Fibroblast of lung (primary cell): ENCODE measurements at regions not wholly inside any gene's neighbourhood (a gene's known extent, or its start where the extent isn't known, plus 50 kb on each side); places are given as distances from the start of the nearest gene placed in this dataset.

Source experiments
- DNase-seq, 2 donors: peaks; one replicate each; pipeline versions ENCODE4 v3.0.0 to v3.0.0-alpha.2; 2010; ENCODE audit warnings: low read depth in 2 of 2
- H2AFZ ChIP-seq: 2 replicates; pipeline ENCODE4 v1.5.1; 2012; ENCODE audit warnings: low read length, control low read depth, inconsistent platforms
- H3K27ac ChIP-seq: 2 replicates; pipeline ENCODE4 v1.5.1; 2011; ENCODE audit warnings: low read length, control low read depth; ENCODE audit not compliant: insufficient read depth
- H3K27me3 ChIP-seq: 2 replicates; pipeline ENCODE4 v1.5.1; 2011; ENCODE audit warnings: mild to moderate bottlenecking, low read length; ENCODE audit not compliant: control insufficient read depth, insufficient read depth
- H3K36me3 ChIP-seq: 2 replicates; pipeline ENCODE4 v1.5.1; 2011; ENCODE audit warnings: low read length; ENCODE audit not compliant: control insufficient read depth, insufficient read depth
- H3K4me1 ChIP-seq: 2 replicates; pipeline ENCODE4 v1.5.1; 2011; ENCODE audit warnings: low read length; ENCODE audit not compliant: control insufficient read depth, insufficient read depth; ENCODE audit errors: extremely low read depth
- H3K4me2 ChIP-seq: 2 replicates; pipeline ENCODE4 v1.5.1; 2011; ENCODE audit warnings: low read length, control low read depth; ENCODE audit not compliant: insufficient read depth; ENCODE audit errors: extremely low read depth
- H3K4me3 ChIP-seq, 4 experiments: fragments of 200-600 bp in 1 of 4; sonication (generic) in 1 of 4; replicated peaks in 1 of 4; 2 replicates each; pipeline ENCODE4 v1.5.1; 2011 to 2016; ENCODE audit warnings: low read length in 4 of 4, low read depth in 3 of 4, mild to moderate bottlenecking in 3 of 4, control low read depth in 2 of 4, inconsistent platforms in 1 of 4, mixed read lengths in 1 of 4; ENCODE audit not compliant: insufficient read depth in 1 of 4; ENCODE audit errors: control extremely low read depth in 1 of 4
- H3K79me2 ChIP-seq: 2 replicates; pipeline ENCODE4 v1.5.1; 2012; ENCODE audit warnings: mild to moderate bottlenecking, low read length, inconsistent platforms; ENCODE audit not compliant: control insufficient read depth, insufficient read depth
- H3K9ac ChIP-seq: 2 replicates; pipeline ENCODE4 v1.5.1; 2011; ENCODE audit warnings: mild to moderate bottlenecking, low read length, control low read depth; ENCODE audit not compliant: insufficient read depth
- H3K9me3 ChIP-seq: 2 replicates; pipeline ENCODE4 v1.5.1; 2012; ENCODE audit warnings: low read depth, low read length; ENCODE audit not compliant: control insufficient read depth, insufficient read depth
- H4K20me1 ChIP-seq: 2 replicates; pipeline ENCODE4 v1.5.1; 2011; ENCODE audit warnings: low read length; ENCODE audit not compliant: control insufficient read depth, insufficient read depth; ENCODE audit errors: extremely low read depth
- EZH2 ChIP-seq: IDR thresholded peaks from 2 replicates; pipeline ENCODE4 v1.5.1; 2012; ENCODE audit warnings: low read length, control low read depth, mild to moderate bottlenecking; ENCODE audit errors: missing control alignments
- TF ChIP-seq, protein P1 (sequence below), 2 donors: IDR thresholded peaks in 1 of 2; conservative IDR thresholded peaks in 1 of 2; 1 replicate in 1 of 2; 2 replicates in 1 of 2; pipeline ENCODE4 v1.5.1; 2011 to 2012; ENCODE audit warnings: low read length in 2 of 2, control low read depth in 1 of 2, inconsistent platforms in 1 of 2, low read depth in 1 of 2, mild to moderate bottlenecking in 1 of 2

DNA sequence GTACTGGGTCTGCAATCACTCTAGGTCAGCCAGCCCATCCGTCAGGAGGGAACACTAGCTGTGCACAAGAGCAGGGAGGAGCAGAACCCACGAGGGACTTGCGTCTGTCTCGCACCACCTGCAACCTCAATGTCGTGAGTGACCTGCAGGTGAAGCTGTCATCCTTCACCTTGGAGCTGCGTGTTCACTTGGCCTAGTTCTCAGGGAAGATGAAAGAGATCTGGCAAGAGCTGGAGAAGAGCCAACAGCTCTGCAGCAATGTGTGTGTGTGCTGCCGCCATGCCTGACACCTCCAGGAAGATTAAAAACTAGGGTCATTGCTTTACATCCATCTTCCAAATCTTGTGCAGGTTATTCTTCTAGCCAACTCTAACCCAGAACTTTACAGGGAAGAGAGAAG, 117.6 kb upstream of the MRI1 start:
- Histone ChIP-seq H2AFZ (no peak overlapping the region), H3K4me1 (no peaks in the 10 kb centered on the region)
- TF ChIP-seq, protein P1, sequence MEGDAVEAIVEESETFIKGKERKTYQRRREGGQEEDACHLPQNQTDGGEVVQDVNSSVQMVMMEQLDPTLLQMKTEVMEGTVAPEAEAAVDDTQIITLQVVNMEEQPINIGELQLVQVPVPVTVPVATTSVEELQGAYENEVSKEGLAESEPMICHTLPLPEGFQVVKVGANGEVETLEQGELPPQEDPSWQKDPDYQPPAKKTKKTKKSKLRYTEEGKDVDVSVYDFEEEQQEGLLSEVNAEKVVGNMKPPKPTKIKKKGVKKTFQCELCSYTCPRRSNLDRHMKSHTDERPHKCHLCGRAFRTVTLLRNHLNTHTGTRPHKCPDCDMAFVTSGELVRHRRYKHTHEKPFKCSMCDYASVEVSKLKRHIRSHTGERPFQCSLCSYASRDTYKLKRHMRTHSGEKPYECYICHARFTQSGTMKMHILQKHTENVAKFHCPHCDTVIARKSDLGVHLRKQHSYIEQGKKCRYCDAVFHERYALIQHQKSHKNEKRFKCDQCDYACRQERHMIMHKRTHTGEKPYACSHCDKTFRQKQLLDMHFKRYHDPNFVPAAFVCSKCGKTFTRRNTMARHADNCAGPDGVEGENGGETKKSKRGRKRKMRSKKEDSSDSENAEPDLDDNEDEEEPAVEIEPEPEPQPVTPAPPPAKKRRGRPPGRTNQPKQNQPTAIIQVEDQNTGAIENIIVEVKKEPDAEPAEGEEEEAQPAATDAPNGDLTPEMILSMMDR (conservative IDR thresholded peaks at IDR 0.05 in 1 of 2, IDR thresholded peaks at IDR 0.05 in 1 of 2; ENCODE audit: low read depth in 1 of 2, low read length in 2 of 2): no peak
- TF ChIP-seq EZH2: no peak

DNA sequence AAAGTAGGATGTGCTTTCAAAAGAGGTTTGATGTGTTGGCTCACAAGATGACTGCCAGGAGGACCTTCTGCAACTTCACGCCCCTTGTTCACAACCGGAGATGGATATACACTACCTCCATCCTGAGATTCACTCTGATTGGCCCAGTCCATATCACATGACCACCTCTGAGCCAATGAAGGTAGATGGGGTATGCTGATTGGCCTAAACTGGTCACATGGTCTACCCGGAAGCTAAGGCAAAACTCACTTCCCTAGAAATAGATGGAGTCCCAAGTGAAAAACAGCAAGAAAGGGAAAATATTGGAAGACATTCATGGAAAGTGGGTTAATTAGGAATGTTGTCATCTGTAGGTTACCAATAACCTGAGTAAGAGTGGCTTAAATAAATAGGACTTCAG, 119.7 kb upstream of the MRI1 start:
- no peak overlapping the region for H3K4me3 ChIP-seq
- no peak overlapping the region for H3K27ac ChIP-seq
- H3K9ac ChIP-seq: no peak overlapping the region
- H3K9me3 ChIP-seq: no peaks in the 10 kb centered on the region
- no peaks in the 10 kb centered on the region for H3K27me3 ChIP-seq
- no peaks in the 10 kb centered on the region for H3K36me3 ChIP-seq
- TF ChIP-seq EZH2: no peak
- TF ChIP-seq, protein P1 (conservative IDR thresholded peaks at IDR 0.05 in 1 of 2, IDR thresholded peaks at IDR 0.05 in 1 of 2; ENCODE audit: low read depth in 1 of 2, low read length in 2 of 2): no peak
- no peaks in the 10 kb centered on the region for H3K79me2 ChIP-seq
- DNase-seq: no peak
- no peak overlapping the region for H3K4me2 ChIP-seq
- H2AFZ ChIP-seq: no peak overlapping the region
- H4K20me1 ChIP-seq: no peaks in the 10 kb centered on the region
- H3K4me1 ChIP-seq: no peaks in the 10 kb centered on the region

More for the DNA sequence above, 117.6 kb upstream of the MRI1 start:
- Histone ChIP-seq H3K9ac (no peak overlapping the region), H3K79me2 (no peaks in the 10 kb centered on the region), H3K27me3 (peaks cover 3% of the 10 kb centered on the region), H3K9me3 (no peaks in the 10 kb centered on the region), H3K4me3 (no peak overlapping the region), H3K36me3 (no peaks in the 10 kb centered on the region), H4K20me1 (no peaks in the 10 kb centered on the region), H3K27ac (no peak overlapping the region), H3K4me2 (no peak overlapping the region)
- no peak for DNase-seq

DNA sequence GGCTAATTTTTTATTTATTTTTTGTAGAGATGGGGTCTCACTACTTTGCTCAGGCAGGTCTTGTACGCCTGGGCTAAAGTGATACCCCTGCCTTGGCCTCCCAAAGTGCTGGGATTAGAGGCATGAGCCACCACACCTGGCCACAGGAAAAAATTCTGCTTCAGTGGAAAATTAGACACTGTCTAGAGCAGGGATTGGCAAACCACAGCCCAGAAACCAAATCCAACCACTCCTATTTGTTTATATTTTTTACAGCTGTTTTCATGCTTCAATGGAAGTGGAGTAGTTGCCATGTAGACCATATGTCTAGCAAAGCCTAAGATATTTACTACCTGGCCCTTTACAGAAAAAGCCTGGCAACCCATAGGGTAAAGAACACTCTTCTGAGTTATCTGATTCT, 123.7 kb upstream of the MRI1 start:
- Histone ChIP-seq H3K9me3 (no peaks in the 10 kb centered on the region), H3K4me2 (no peak overlapping the region), H3K27ac (no peak overlapping the region), H3K79me2 (no peaks in the 10 kb centered on the region), H3K9ac (no peak overlapping the region), H3K27me3 (no peaks in the 10 kb centered on the region), H2AFZ (no peak overlapping the region), H3K36me3 (no peaks in the 10 kb centered on the region), H3K4me1 (no peaks in the 10 kb centered on the region), H4K20me1 (no peaks in the 10 kb centered on the region), H3K4me3 (no peak overlapping the region)
- TF ChIP-seq, protein P1 (conservative IDR thresholded peaks at IDR 0.05 in 1 of 2, IDR thresholded peaks at IDR 0.05 in 1 of 2; ENCODE audit: low read depth in 1 of 2, low read length in 2 of 2): no peak
- TF ChIP-seq EZH2: no peak
- no peak for DNase-seq
